ENCODE measurements at regions not wholly inside any gene's neighbourhood (a gene's known extent, or its start where the extent isn't known, plus 50 kb on each side); places are given as distances from the start of the nearest gene placed in this dataset.

GRCh38 chr10:3868271-3868664, 83.3 kb upstream of the KLF6 start:
- in situ Hi-C loops (cut with HindIII; ENCODE audit: low sequenced_read_pairs): no loop called here

GRCh38 chr10:3867454-3868270, 82.7 kb upstream of the KLF6 start:
- in situ Hi-C loops (cut with HindIII; ENCODE audit: low sequenced_read_pairs): no loop called here

GRCh38 chr10:3866332-3866731, 81.3 kb upstream of the KLF6 start:
- in situ Hi-C loops (cut with HindIII; ENCODE audit: low sequenced_read_pairs): no loop called here

- in situ Hi-C loops (cut with HindIII; ENCODE audit: low sequenced_read_pairs): no loop called here
Measured at GRCh38 chr10:3865565-3865964, 80.6 kb upstream of the KLF6 start.

- in situ Hi-C loops (cut with HindIII; ENCODE audit: low sequenced_read_pairs): no loop called here
Measured at GRCh38 chr10:3861795-3862194, 76.8 kb upstream of the KLF6 start.

- in situ Hi-C loops (cut with HindIII; ENCODE audit: low sequenced_read_pairs): loop anchor here (5.0 to 10.0 kb wide), 3 partner anchors 46 to 613 kb away; no protein-coding TSS in a partner anchor
Measured at GRCh38 chr10:3858051-3858845, 73.2 kb upstream of the KLF6 start.

- in situ Hi-C loops (cut with HindIII; ENCODE audit: low sequenced_read_pairs): loop anchor here (5.0 to 10.0 kb wide), 3 partner anchors 45 to 613 kb away; no protein-coding TSS in a partner anchor
Measured at GRCh38 chr10:3857318-3857717, 72.3 kb upstream of the KLF6 start.

- in situ Hi-C loops (cut with HindIII; ENCODE audit: low sequenced_read_pairs): loop anchor here (5.0 to 10.0 kb wide), 3 partner anchors 44 to 612 kb away; no protein-coding TSS in a partner anchor
Measured at GRCh38 chr10:3856593-3856992, 71.6 kb upstream of the KLF6 start.

GRCh38 chr10:3853547-3854303, 68.7 kb upstream of the KLF6 start:
- in situ Hi-C loops (cut with HindIII; ENCODE audit: low sequenced_read_pairs): loop anchor here (10.0 kb wide), 1 partner anchor 609 kb away; no protein-coding TSS in a partner anchor

GRCh38 chr10:3853016-3853415, 68.0 kb upstream of the KLF6 start:
- in situ Hi-C loops (cut with HindIII; ENCODE audit: low sequenced_read_pairs): loop anchor here (10.0 kb wide), 1 partner anchor 608 kb away; no protein-coding TSS in a partner anchor

- in situ Hi-C loops (cut with HindIII; ENCODE audit: low sequenced_read_pairs): loop anchor here (10.0 kb wide), 1 partner anchor 608 kb away; no protein-coding TSS in a partner anchor
Measured at GRCh38 chr10:3852147-3852904, 67.3 kb upstream of the KLF6 start.

- in situ Hi-C loops (cut with HindIII; ENCODE audit: low sequenced_read_pairs): loop anchor here (10.0 kb wide), 1 partner anchor 606 kb away; no protein-coding TSS in a partner anchor
Measured at GRCh38 chr10:3850999-3851937, 66.3 kb upstream of the KLF6 start.

GRCh38 chr10:3848775-3849635, 64.0 kb upstream of the KLF6 start:
- in situ Hi-C loops (cut with HindIII; ENCODE audit: low sequenced_read_pairs): no loop called here

- in situ Hi-C loops (cut with HindIII; ENCODE audit: low sequenced_read_pairs): no loop called here
Measured at GRCh38 chr10:3848005-3848774, 63.2 kb upstream of the KLF6 start.

GRCh38 chr10:3846736-3847135, 61.7 kb upstream of the KLF6 start:
- in situ Hi-C loops (cut with HindIII; ENCODE audit: low sequenced_read_pairs): no loop called here

GRCh38 chr10:3844491-3845025, 59.5 kb upstream of the KLF6 start:
- in situ Hi-C loops (cut with HindIII; ENCODE audit: low sequenced_read_pairs): no loop called here
